HL-60 (cell line): ENCODE measurements at regions not wholly inside any gene's neighbourhood (a gene's known extent, or its start where the extent isn't known, plus 50 kb on each side); places are given as distances from the start of the nearest gene placed in this dataset.

Experiments
- CTCF ChIP-seq: IDR thresholded peaks from one replicate; pipeline ENCODE4 v1.5.1; 2011; ENCODE audit warnings: low read length, control low read depth, inconsistent platforms; ENCODE audit not compliant: insufficient read depth
- POLR2AphosphoS5 ChIP-seq: IDR thresholded peaks from 2 replicates; pipeline ENCODE4 v1.6.1; 2012; ENCODE audit warnings: low read depth
- REST ChIP-seq: IDR thresholded peaks from 2 replicates; pipeline ENCODE4 v1.6.1; 2012; ENCODE audit warnings: low read depth; ENCODE audit not compliant: insufficient replicate concordance

GRCh38 chr5:162939991-162940390, 497.4 kb upstream of the CCNG1 start:
- no peak for TF ChIP-seq CTCF
- TF ChIP-seq POLR2AphosphoS5, result no peak
- TF ChIP-seq REST, result no peak
